ENCODE measurements at regions not wholly inside any gene's neighbourhood (a gene's known extent, or its start where the extent isn't known, plus 50 kb on each side); places are given as distances from the start of the nearest gene placed in this dataset.

DNA sequence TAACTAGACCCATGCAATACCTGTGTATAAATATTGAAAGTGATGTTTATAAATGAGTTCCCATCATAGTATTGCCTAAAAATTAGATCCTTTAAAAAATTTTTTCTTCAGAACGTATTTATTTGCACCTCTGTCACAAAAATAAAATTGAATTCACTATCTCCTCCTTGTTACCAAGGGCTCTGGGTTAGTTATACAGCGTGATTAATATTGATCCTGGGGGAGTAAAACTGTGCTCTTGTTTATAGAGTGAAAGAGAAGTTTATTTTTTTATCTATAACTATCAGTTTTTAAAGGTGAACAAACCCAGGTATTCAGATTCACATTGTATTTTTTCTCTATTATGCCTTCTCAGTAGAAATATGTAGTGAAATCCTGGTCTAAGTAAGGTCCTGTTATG is 458.5 kb downstream of the CPS1 start:
- no peak for TF ChIP-seq LEF1 (IDR thresholded peaks at IDR 0.05; ENCODE audit: borderline replicate concordance)
- TF ChIP-seq SP1 (IDR thresholded peaks at IDR 0.05): no peak
- TF ChIP-seq FOXM1 (IDR thresholded peaks at IDR 0.05; ENCODE audit: borderline replicate concordance): no peak
- TF ChIP-seq TARDBP (IDR thresholded peaks at IDR 0.05): no peak
- no peak for TF ChIP-seq ZNF384 (IDR thresholded peaks at IDR 0.05)
- TF ChIP-seq ELF4 (IDR thresholded peaks at IDR 0.05): no peak
- TF ChIP-seq CTBP1 (IDR thresholded peaks at IDR 0.05; ENCODE audit: borderline replicate concordance): no peak
- no peak for TF ChIP-seq NFRKB (IDR thresholded peaks at IDR 0.05)
- no peak for TF ChIP-seq ARNT (IDR thresholded peaks at IDR 0.05)
- no peak for TF ChIP-seq HDGF (IDR thresholded peaks at IDR 0.05; ENCODE audit: borderline replicate concordance)
- TF ChIP-seq, protein P1, sequence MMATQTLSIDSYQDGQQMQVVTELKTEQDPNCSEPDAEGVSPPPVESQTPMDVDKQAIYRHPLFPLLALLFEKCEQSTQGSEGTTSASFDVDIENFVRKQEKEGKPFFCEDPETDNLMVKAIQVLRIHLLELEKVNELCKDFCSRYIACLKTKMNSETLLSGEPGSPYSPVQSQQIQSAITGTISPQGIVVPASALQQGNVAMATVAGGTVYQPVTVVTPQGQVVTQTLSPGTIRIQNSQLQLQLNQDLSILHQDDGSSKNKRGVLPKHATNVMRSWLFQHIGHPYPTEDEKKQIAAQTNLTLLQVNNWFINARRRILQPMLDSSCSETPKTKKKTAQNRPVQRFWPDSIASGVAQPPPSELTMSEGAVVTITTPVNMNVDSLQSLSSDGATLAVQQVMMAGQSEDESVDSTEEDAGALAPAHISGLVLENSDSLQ (IDR thresholded peaks at IDR 0.05): no peak
